ENCODE measurements at regions not wholly inside any gene's neighbourhood (a gene's known extent, or its start where the extent isn't known, plus 50 kb on each side); places are given as distances from the start of the nearest gene placed in this dataset.

- Histone ChIP-seq H3K36me3 (replicated peaks; ENCODE audit: insufficient read depth, low read length) (no peaks in the 10 kb centered on the region), H4K20me1 (ENCODE audit: insufficient read depth, low read length) (no peaks in the 10 kb centered on the region)
Measured at GRCh38 chr6:168834042-168834587, 393.1 kb downstream of the SMOC2 start.

GRCh38 chr6:168828800-168829199, 387.8 kb downstream of the SMOC2 start:
- Histone ChIP-seq H3K79me2 (ENCODE audit: low read length) (no peaks in the 10 kb centered on the region), H2AFZ (ENCODE audit: low read length) (no peak overlapping the region), H3F3A (ENCODE audit: insufficient read depth, low read length) (no peaks in the 10 kb centered on the region), H3K9me2 (replicated peaks; ENCODE audit: insufficient read depth, low read length) (no peaks in the 10 kb centered on the region), H3K4me3 (ENCODE audit: low read length) (no peak overlapping the region), H3K27me3 (replicated peaks; ENCODE audit: insufficient read depth, low read length) (no peaks in the 10 kb centered on the region), H3K27ac (ENCODE audit: low read length) (no peak overlapping the region), H4K20me1 (ENCODE audit: insufficient read depth, low read length) (no peaks in the 10 kb centered on the region), H3K36me3 (replicated peaks; ENCODE audit: insufficient read depth, low read length) (no peaks in the 10 kb centered on the region), H3K4me2 (ENCODE audit: low read depth, low read length) (no peak overlapping the region), H3K9me3 (replicated peaks; ENCODE audit: insufficient read depth, low read length) (no peaks in the 10 kb centered on the region), H3K4me1 (ENCODE audit: low read length) (no peaks in the 10 kb centered on the region), H3K9ac (ENCODE audit: low read length) (no peak overlapping the region)
- no peak for DNase-seq
- TF ChIP-seq EZH2phosphoT487 (IDR thresholded peaks at IDR 0.05; ENCODE audit: low read length) = no peak
- TF ChIP-seq, protein P1, sequence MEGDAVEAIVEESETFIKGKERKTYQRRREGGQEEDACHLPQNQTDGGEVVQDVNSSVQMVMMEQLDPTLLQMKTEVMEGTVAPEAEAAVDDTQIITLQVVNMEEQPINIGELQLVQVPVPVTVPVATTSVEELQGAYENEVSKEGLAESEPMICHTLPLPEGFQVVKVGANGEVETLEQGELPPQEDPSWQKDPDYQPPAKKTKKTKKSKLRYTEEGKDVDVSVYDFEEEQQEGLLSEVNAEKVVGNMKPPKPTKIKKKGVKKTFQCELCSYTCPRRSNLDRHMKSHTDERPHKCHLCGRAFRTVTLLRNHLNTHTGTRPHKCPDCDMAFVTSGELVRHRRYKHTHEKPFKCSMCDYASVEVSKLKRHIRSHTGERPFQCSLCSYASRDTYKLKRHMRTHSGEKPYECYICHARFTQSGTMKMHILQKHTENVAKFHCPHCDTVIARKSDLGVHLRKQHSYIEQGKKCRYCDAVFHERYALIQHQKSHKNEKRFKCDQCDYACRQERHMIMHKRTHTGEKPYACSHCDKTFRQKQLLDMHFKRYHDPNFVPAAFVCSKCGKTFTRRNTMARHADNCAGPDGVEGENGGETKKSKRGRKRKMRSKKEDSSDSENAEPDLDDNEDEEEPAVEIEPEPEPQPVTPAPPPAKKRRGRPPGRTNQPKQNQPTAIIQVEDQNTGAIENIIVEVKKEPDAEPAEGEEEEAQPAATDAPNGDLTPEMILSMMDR (IDR thresholded peaks at IDR 0.05; ENCODE audit: low read length) = no peak
- no peak for TF ChIP-seq EZH2 (optimal IDR thresholded peaks at IDR 0.05; ENCODE audit: low read depth, low read length)

More at GRCh38 chr6:168834042-168834587, 393.1 kb downstream of the SMOC2 start:
- no peaks in the 10 kb centered on the region for H3K79me2 ChIP-seq (ENCODE audit: low read length)
- H3K9me2 ChIP-seq (replicated peaks; ENCODE audit: insufficient read depth, low read length) = no peaks in the 10 kb centered on the region
- DNase-seq = no peak
- H3F3A ChIP-seq (ENCODE audit: insufficient read depth, low read length) = no peaks in the 10 kb centered on the region
- H3K9me3 ChIP-seq (replicated peaks; ENCODE audit: insufficient read depth, low read length) = no peaks in the 10 kb centered on the region
- H3K9ac ChIP-seq (ENCODE audit: low read length) = no peak overlapping the region
- H3K4me2 ChIP-seq (ENCODE audit: low read depth, low read length) = no peak overlapping the region
- no peaks in the 10 kb centered on the region for H3K4me1 ChIP-seq (ENCODE audit: low read length)
- no peak overlapping the region for H3K27ac ChIP-seq (ENCODE audit: low read length)
- no peak overlapping the region for H2AFZ ChIP-seq (ENCODE audit: low read length)
- no peaks in the 10 kb centered on the region for H3K27me3 ChIP-seq (replicated peaks; ENCODE audit: insufficient read depth, low read length)
- H3K4me3 ChIP-seq (ENCODE audit: low read length) = no peak overlapping the region
- TF ChIP-seq, protein P1 (IDR thresholded peaks at IDR 0.05; ENCODE audit: low read length) = no peak
- TF ChIP-seq EZH2 (optimal IDR thresholded peaks at IDR 0.05; ENCODE audit: low read depth, low read length) = no peak
- TF ChIP-seq EZH2phosphoT487 (IDR thresholded peaks at IDR 0.05; ENCODE audit: low read length) = no peak

DNA sequence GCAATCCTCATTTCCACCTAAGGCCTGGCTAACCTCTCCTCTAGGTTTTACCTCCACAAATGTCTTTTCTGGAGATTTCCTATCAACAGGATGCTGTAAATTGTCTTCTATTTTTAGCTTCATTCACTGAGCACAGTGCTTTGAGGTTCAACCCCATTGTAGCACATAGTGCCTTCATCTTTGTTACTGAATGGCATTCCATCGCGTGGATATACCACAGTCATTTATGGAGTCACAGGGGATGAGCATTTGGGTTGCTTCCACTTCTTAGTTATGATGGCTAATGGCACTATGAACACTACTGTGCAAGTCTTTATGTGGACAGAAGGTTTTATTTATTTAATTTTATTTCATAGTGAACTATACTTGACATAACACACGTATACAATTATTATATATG, 387.1 kb downstream of the SMOC2 start:
- H3F3A ChIP-seq (ENCODE audit: insufficient read depth, low read length) = no peaks in the 10 kb centered on the region
- H3K9me3 ChIP-seq (replicated peaks; ENCODE audit: insufficient read depth, low read length) = no peaks in the 10 kb centered on the region
- no peaks in the 10 kb centered on the region for H3K4me1 ChIP-seq (ENCODE audit: low read length)
- no peak overlapping the region for H3K9ac ChIP-seq (ENCODE audit: low read length)
- no peak for DNase-seq
- no peak overlapping the region for H3K4me2 ChIP-seq (ENCODE audit: low read depth, low read length)
- no peaks in the 10 kb centered on the region for H3K27me3 ChIP-seq (replicated peaks; ENCODE audit: insufficient read depth, low read length)
- H2AFZ ChIP-seq (ENCODE audit: low read length) = no peak overlapping the region
- no peaks in the 10 kb centered on the region for H3K79me2 ChIP-seq (ENCODE audit: low read length)
- H3K9me2 ChIP-seq (replicated peaks; ENCODE audit: insufficient read depth, low read length) = no peaks in the 10 kb centered on the region
- H3K4me3 ChIP-seq (ENCODE audit: low read length) = no peak overlapping the region
- no peak overlapping the region for H3K27ac ChIP-seq (ENCODE audit: low read length)
- no peaks in the 10 kb centered on the region for H3K36me3 ChIP-seq (replicated peaks; ENCODE audit: insufficient read depth, low read length)
- no peak for TF ChIP-seq EZH2 (optimal IDR thresholded peaks at IDR 0.05; ENCODE audit: low read depth, low read length)
- no peak for TF ChIP-seq EZH2phosphoT487 (IDR thresholded peaks at IDR 0.05; ENCODE audit: low read length)
- TF ChIP-seq, protein P1 (IDR thresholded peaks at IDR 0.05; ENCODE audit: low read length) = no peak
- H4K20me1 ChIP-seq (ENCODE audit: insufficient read depth, low read length) = no peaks in the 10 kb centered on the region
